HTR-8/SVneo (cell line): ENCODE measurements at regions not wholly inside any gene's neighbourhood (a gene's known extent, or its start where the extent isn't known, plus 50 kb on each side); places are given as distances from the start of the nearest gene placed in this dataset.
"Not testable (repeated sequence)": the region's sequence is repeated elsewhere in the genome, so short reads cannot be mapped to it uniquely, and the experiment has no call there.

Experiments used
- DNase-seq: peaks from one replicate; pipeline ENCODE4 v3.0.0; 2011; ENCODE audit warnings: low spot score, mixed read lengths; ENCODE audit not compliant: insufficient read length
- FAIRE-seq: peaks from 2 replicates; lab custom pipeline; 2011; peaks lifted over from hg19 to GRCh38; lab: Jason Lieb, UNC

GRCh38 chr7:54453168-54453567 is 89.0 kb upstream of the VSTM2A start:
- not testable (repeated sequence) for DNase-seq, FAIRE-seq

GRCh38 chr7:54454700-54455099 is 87.5 kb upstream of the VSTM2A start:
- not testable (repeated sequence) for FAIRE-seq, DNase-seq

- DNase-seq (no peak), FAIRE-seq (no peak)
Observed at GRCh38 chr7:54465095-54465494, 77.1 kb upstream of the VSTM2A start.

- FAIRE-seq (no peak), DNase-seq (no peak)
Observed at GRCh38 chr7:54469740-54470139, 72.4 kb upstream of the VSTM2A start.

- FAIRE-seq (no peak), DNase-seq (no peak)
Observed at GRCh38 chr7:54476609-54477008, 65.6 kb upstream of the VSTM2A start.

- DNase-seq (no peak), FAIRE-seq (no peak)
Observed at GRCh38 chr7:54477083-54477482, 65.1 kb upstream of the VSTM2A start.

- FAIRE-seq = no peak
- no peak for DNase-seq
Observed at GRCh38 chr7:54483523-54483922, 58.7 kb upstream of the VSTM2A start.

- no peak for FAIRE-seq
- no peak for DNase-seq
Observed at GRCh38 chr7:54485044-54485443, 57.1 kb upstream of the VSTM2A start.
